Panc1 (cell line): ENCODE measurements at regions not wholly inside any gene's neighbourhood (a gene's known extent, or its start where the extent isn't known, plus 50 kb on each side); places are given as distances from the start of the nearest gene placed in this dataset.

Experiments used
- ATAC-seq: fragments of 200-7000 bp; cut with Tn5 transposase; 2 replicates; pipeline ENCODE4 v1.9.1; 2020; ENCODE audit warnings: mild to moderate bottlenecking, moderate library complexity
- BruUV-seq: library from RNA; stranded (reverse); fragments of 400-500 nt; replicated peaks from 2 replicates; lab custom pipeline; 2021; lab: Mats Ljungman, UMichigan
- CTCF ChIA-PET: fragments of 300-600 bp; sonication (Branson Sonifier 250); formaldehyde crosslinking; loops from one replicate; lab custom pipeline; 2022; ENCODE audit warnings: antibody characterized with exemption; lab: Charles Lee
- POLR2A ChIA-PET: fragments of 300-600 bp; sonication (Branson Sonifier 250); formaldehyde crosslinking; loops from one replicate; lab custom pipeline; 2022; ENCODE audit warnings: antibody characterized with exemption; lab: Charles Lee
- DNase-seq: peaks from one replicate; pipeline ENCODE4 v3.0.0-alpha.2; 2010; ENCODE audit warnings: low read depth, low spot score
- H3K27ac ChIP-seq: 2 replicates; pipeline ENCODE4 v1.5.1; 2011; ENCODE audit warnings: mild to moderate bottlenecking, low read length, inconsistent platforms
- H3K27me3 ChIP-seq: fragments of 200-500 bp; sonication (Bioruptor generic); 2 replicates; pipeline ENCODE4 v1.6.0; 2014; ENCODE audit warnings: low read length, inconsistent platforms; ENCODE audit not compliant: control insufficient read depth, insufficient read depth
- H3K36me3 ChIP-seq: fragments of 200-500 bp; sonication (Bioruptor generic); 2 replicates; pipeline ENCODE4 v1.5.1; 2014; ENCODE audit warnings: inconsistent platforms, mild to moderate bottlenecking, low read length, moderate library complexity; ENCODE audit not compliant: control insufficient read depth, insufficient read depth
- H3K4me1 ChIP-seq: 2 replicates; pipeline ENCODE4 v1.5.1; 2011; ENCODE audit warnings: inconsistent platforms, mild to moderate bottlenecking, low read length, moderate library complexity; ENCODE audit not compliant: control insufficient read depth, insufficient read depth
- H3K4me3 ChIP-seq, 2 experiments: 2 replicates each; pipeline ENCODE4 v1.5.1; 2011 to 2012; ENCODE audit warnings: low read depth in 2 of 2, low read length in 2 of 2, mild to moderate bottlenecking in 2 of 2, inconsistent platforms in 1 of 2, moderate library complexity in 1 of 2
- H3K9me3 ChIP-seq: fragments of 200-500 bp; sonication (Bioruptor generic); 2 replicates; pipeline ENCODE4 v1.5.1; 2014; ENCODE audit warnings: low read depth, mild to moderate bottlenecking, inconsistent platforms, low read length, moderate library complexity; ENCODE audit not compliant: control insufficient read depth, insufficient read depth
- CTCF ChIP-seq: fragments of 450-650 bp; IDR thresholded peaks from 2 replicates; pipeline ENCODE4 v1.5.1; 2017; ENCODE audit warnings: mild to moderate bottlenecking
- POLR2AphosphoS5 ChIP-seq: IDR thresholded peaks from 2 replicates; pipeline ENCODE4 v1.6.1; 2012; ENCODE audit warnings: mild to moderate bottlenecking, low read depth, low read length, moderate library complexity
- REST ChIP-seq, 2 experiments: IDR thresholded peaks; 2 replicates each; pipeline ENCODE4 v1.6.1; 2011 to 2012; ENCODE audit warnings: low read depth in 2 of 2, control low read depth in 1 of 2, low read length in 1 of 2, mild to moderate bottlenecking in 1 of 2, moderate library complexity in 1 of 2; ENCODE audit not compliant: insufficient read depth in 1 of 2
- SIN3A ChIP-seq: IDR thresholded peaks from 2 replicates; pipeline ENCODE4 v1.6.1; 2012; ENCODE audit warnings: low read depth, mild to moderate bottlenecking, low read length, moderate library complexity, borderline replicate concordance; ENCODE audit not compliant: insufficient read depth
- TCF7L2 ChIP-seq: IDR thresholded peaks from 2 replicates; pipeline ENCODE4 v1.6.1; 2011; ENCODE audit warnings: mild to moderate bottlenecking, low read depth, low read length, inconsistent platforms
- in situ Hi-C: cut with HindIII; loops from 2 replicates; pipeline ENCODE4 v1.10.0; 2016; ENCODE audit warnings: low sequenced_read_pairs, low pct_unique_long_range_greater_than_20kb
- intact Hi-C: fragments of 100-400 bp; cut with micrococcal nuclease; formaldehyde crosslinking; loops from one replicate; pipeline ENCODE4 v1.10.0; 2022; ENCODE audit not compliant: unreplicated experiment

- H3K4me3 ChIP-seq: no peak overlapping the region
- in situ Hi-C loops: no loop called here
- no peak for ATAC-seq
- H3K9me3 ChIP-seq: no peaks in the 10 kb centered on the region
- H3K36me3 ChIP-seq: no peaks in the 10 kb centered on the region
- H3K27ac ChIP-seq: no peak overlapping the region
- no TSS peak for BruUV-seq
- no peaks in the 10 kb centered on the region for H3K27me3 ChIP-seq
- POLR2A ChIA-PET: no interaction called here
- CTCF ChIA-PET: no interaction called here
- intact Hi-C loops: no loop called here
- DNase-seq: no peak
- no peaks in the 10 kb centered on the region for H3K4me1 ChIP-seq
- TF ChIP-seq CTCF (peak; percentile 31; the same call in 1 of the 2 replicates), TCF7L2 (no peak)
Measured at GRCh38 chr6:169121013-169121412, 132.6 kb downstream of the THBS2 start.

- TF ChIP-seq REST (IDR thresholded peaks at IDR 0.05; ENCODE audit: insufficient read depth in 1 of 2, low read depth in 2 of 2, low read length in 1 of 2) (no peak), TCF7L2 (no peak), CTCF (no peak), POLR2AphosphoS5 (no peak), SIN3A (no peak)
- no peaks in the 10 kb centered on the region for H3K27me3 ChIP-seq
- ChIA-PET POLR2A (no interaction called here), CTCF (no interaction called here)
- H3K4me3 ChIP-seq: no peak overlapping the region
- no peaks in the 10 kb centered on the region for H3K9me3 ChIP-seq
- DNase-seq (no peak), ATAC-seq (no peak)
- H3K27ac ChIP-seq: no peak overlapping the region
- BruUV-seq: no TSS peak
- in situ Hi-C loops (no loop called here), intact Hi-C loops (no loop called here)
- no peaks in the 10 kb centered on the region for H3K36me3 ChIP-seq
- H3K4me1 ChIP-seq: no peaks in the 10 kb centered on the region
Measured at GRCh38 chr6:169119669-169120068, 134.0 kb downstream of the THBS2 start.
